HG03095 (cell line): ENCODE measurements at regions not wholly inside any gene's neighbourhood (a gene's known extent, or its start where the extent isn't known, plus 50 kb on each side); places are given as distances from the start of the nearest gene placed in this dataset.

ENCODE experiments used
- ATAC-seq: cut with Tn5 transposase; IDR thresholded peaks from one replicate; pipeline ENCODE4 v1.9.1; 2021; ENCODE audit warnings: moderate library complexity; ENCODE audit not compliant: unreplicated experiment

- ATAC-seq = no peak
Observed at GRCh38 chr5:145708169-145708568, 127.0 kb downstream of the PRELID2 start.

- ATAC-seq = no peak
Observed at GRCh38 chr5:145704724-145705123, 130.4 kb downstream of the PRELID2 start.

- no peak for ATAC-seq
Observed at GRCh38 chr5:145703856-145704255, 131.3 kb downstream of the PRELID2 start.

GRCh38 chr5:145701404-145701803 is 133.7 kb downstream of the PRELID2 start:
- ATAC-seq = no peak

GRCh38 chr5:145699846-145700245 is 135.3 kb downstream of the PRELID2 start:
- ATAC-seq = no peak

- ATAC-seq = peak; percentile 68
Observed at GRCh38 chr5:145697251-145697990, 137.7 kb downstream of the PRELID2 start.

GRCh38 chr5:145689235-145689634 is 145.9 kb downstream of the PRELID2 start:
- no peak for ATAC-seq

GRCh38 chr5:145687943-145688342 is 147.2 kb downstream of the PRELID2 start:
- no peak for ATAC-seq

- ATAC-seq = no peak
Observed at GRCh38 chr5:145685417-145685816, 149.7 kb downstream of the PRELID2 start.

- no peak for ATAC-seq
Observed at GRCh38 chr5:145683431-145683830, 151.7 kb downstream of the PRELID2 start.

GRCh38 chr5:145682197-145682899 is 152.8 kb downstream of the PRELID2 start:
- ATAC-seq = no peak

- ATAC-seq = peak; percentile 97
Observed at GRCh38 chr5:145681686-145682085, 153.5 kb downstream of the PRELID2 start.

- no peak for ATAC-seq
Observed at GRCh38 chr5:145681216-145681615, 153.9 kb downstream of the PRELID2 start.

- ATAC-seq = no peak
Observed at GRCh38 chr5:145680767-145681166, 154.4 kb downstream of the PRELID2 start.

GRCh38 chr5:145680169-145680568 is 155.0 kb downstream of the PRELID2 start:
- ATAC-seq = no peak

- no peak for ATAC-seq
Observed at GRCh38 chr5:145678255-145678654, 156.9 kb downstream of the PRELID2 start.

GRCh38 chr5:145673786-145674185 is 161.4 kb downstream of the PRELID2 start:
- ATAC-seq = no peak

GRCh38 chr5:145668714-145669113 is 166.4 kb downstream of the PRELID2 start:
- no peak for ATAC-seq

- no peak for ATAC-seq
Observed at GRCh38 chr5:145667742-145668141, 167.4 kb downstream of the PRELID2 start.

GRCh38 chr5:145666591-145666990 is 168.6 kb downstream of the PRELID2 start:
- no peak for ATAC-seq

- ATAC-seq = no peak
Observed at GRCh38 chr5:145661737-145662485, 173.2 kb downstream of the PRELID2 start.
